A673 (cell line): ENCODE measurements at regions not wholly inside any gene's neighbourhood (a gene's known extent, or its start where the extent isn't known, plus 50 kb on each side); places are given as distances from the start of the nearest gene placed in this dataset.

Experiments used
- CTCF ChIP-seq: fragments of 300-800, 200-600 bp; sonication (generic); conservative IDR thresholded peaks from 2 replicates; pipeline ENCODE4 v1.5.1; 2017; ENCODE audit warnings: low read depth, mild to moderate bottlenecking, antibody characterized with exemption, low read length, moderate library complexity, mixed read lengths
- EZH2 ChIP-seq: fragments of 200-600 bp; sonication (generic); IDR thresholded peaks from 2 replicates; pipeline ENCODE4 v1.6.1; 2017; ENCODE audit warnings: borderline replicate concordance, low read depth, mild to moderate bottlenecking, mixed read lengths, antibody characterized with exemption, low read length; ENCODE audit not compliant: poor library complexity, severe bottlenecking

GRCh38 chr5:174344335-174344734 is 298.8 kb downstream of the NSG2 start:
- TF ChIP-seq CTCF (no peak), EZH2 (no peak)
